Adrenal gland (tissue), 5 donors: ENCODE measurements at regions not wholly inside any gene's neighbourhood (a gene's known extent, or its start where the extent isn't known, plus 50 kb on each side); places are given as distances from the start of the nearest gene placed in this dataset.

Experiments used
- POLR2A ChIP-seq, 2 donors: fragments of 450-650 bp; IDR thresholded peaks; one replicate each; pipeline ENCODE4 v1.6.1; 2017; ENCODE audit warnings: antibody characterized with exemption in 2 of 2, mild to moderate bottlenecking in 2 of 2, moderate library complexity in 1 of 2
- TF ChIP-seq, protein P1 (sequence below), 6 experiments: fragments of 450-650 bp in 4 of 6; fragments of 200-600 bp in 2 of 6; sonication (generic) in 1 of 6; IDR thresholded peaks; 1 replicate in 5 of 6; 2 replicates in 1 of 6; pipeline versions ENCODE4 v1.5.1 to v1.8.0; 2016 to 2021; ENCODE audit warnings: antibody characterized with exemption in 6 of 6, mild to moderate bottlenecking in 2 of 6, moderate library complexity in 1 of 6
- donor health status: DM: no; HTN: no; CAD: no.

DNA sequence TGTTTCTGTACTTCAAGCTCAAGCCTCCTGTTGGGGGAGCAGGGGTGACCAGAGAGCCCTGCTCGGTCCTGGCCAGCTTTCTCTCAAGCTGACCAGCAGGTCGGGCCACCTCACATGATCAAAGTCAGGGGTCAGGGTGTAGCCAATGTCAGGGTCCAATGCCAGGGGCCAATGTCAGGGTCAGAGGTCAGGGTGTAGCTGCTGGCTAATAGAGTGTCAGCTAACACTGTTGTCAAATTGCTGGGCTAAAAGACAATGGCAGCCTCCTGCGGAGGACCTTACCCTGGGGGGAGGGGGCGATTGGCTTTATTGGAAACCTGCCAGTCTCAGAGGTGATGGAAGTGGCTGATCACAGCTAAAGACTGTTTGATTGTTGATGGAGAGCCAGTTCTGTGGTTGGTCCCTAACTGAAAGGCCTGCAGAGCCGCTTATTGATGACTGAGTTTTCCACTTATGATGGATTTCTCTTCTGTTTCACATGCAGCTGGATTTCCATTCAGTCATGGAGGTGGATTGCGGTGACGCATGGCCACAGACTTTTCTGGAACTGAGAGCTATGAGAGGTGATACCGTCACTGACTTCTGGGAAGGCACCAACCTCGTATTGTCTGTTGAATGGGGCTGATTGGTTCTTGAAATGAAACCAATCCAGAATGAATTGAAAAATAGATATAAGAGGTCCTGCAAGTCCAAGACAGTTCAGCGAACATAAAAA is 97.4 kb upstream of the ZFHX3 start:
- TF ChIP-seq, protein P1, sequence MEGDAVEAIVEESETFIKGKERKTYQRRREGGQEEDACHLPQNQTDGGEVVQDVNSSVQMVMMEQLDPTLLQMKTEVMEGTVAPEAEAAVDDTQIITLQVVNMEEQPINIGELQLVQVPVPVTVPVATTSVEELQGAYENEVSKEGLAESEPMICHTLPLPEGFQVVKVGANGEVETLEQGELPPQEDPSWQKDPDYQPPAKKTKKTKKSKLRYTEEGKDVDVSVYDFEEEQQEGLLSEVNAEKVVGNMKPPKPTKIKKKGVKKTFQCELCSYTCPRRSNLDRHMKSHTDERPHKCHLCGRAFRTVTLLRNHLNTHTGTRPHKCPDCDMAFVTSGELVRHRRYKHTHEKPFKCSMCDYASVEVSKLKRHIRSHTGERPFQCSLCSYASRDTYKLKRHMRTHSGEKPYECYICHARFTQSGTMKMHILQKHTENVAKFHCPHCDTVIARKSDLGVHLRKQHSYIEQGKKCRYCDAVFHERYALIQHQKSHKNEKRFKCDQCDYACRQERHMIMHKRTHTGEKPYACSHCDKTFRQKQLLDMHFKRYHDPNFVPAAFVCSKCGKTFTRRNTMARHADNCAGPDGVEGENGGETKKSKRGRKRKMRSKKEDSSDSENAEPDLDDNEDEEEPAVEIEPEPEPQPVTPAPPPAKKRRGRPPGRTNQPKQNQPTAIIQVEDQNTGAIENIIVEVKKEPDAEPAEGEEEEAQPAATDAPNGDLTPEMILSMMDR (IDR thresholded peaks at IDR 0.05): no peak
- TF ChIP-seq POLR2A (IDR thresholded peaks at IDR 0.05): no peak
